Tibial nerve (tissue), 4 donors: ENCODE measurements at regions not wholly inside any gene's neighbourhood (a gene's known extent, or its start where the extent isn't known, plus 50 kb on each side); places are given as distances from the start of the nearest gene placed in this dataset.
"Not testable (repeated sequence)": the region's sequence is repeated elsewhere in the genome, so short reads cannot be mapped to it uniquely, and the experiment has no call there.

Experiments used
- DNase-seq, 2 donors: peaks; one replicate each; pipeline ENCODE4 v3.0.0-alpha.2; 2019; ENCODE audit warnings: low spot score in 2 of 2
- H3K27ac ChIP-seq, 4 donors: fragments of 200-600 bp; sonication (generic) in 3 of 4; one replicate each; pipeline ENCODE4 v1.5.1; 2017 to 2019; ENCODE audit warnings: mild to moderate bottlenecking in 1 of 4
- H3K27me3 ChIP-seq, 2 donors: fragments of 200-600 bp; sonication (generic) in 1 of 2; one replicate each; pipeline versions ENCODE4 v1.5.1 to v1.6.0; 2017 to 2019
- H3K36me3 ChIP-seq, 3 donors: fragments of 200-600 bp; sonication (generic); one replicate each; pipeline ENCODE4 v1.5.1; 2018 to 2019
- H3K4me1 ChIP-seq, 4 donors: fragments of 200-600 bp; sonication (generic) in 3 of 4; one replicate each; pipeline ENCODE4 v1.5.1; 2017 to 2019
- H3K4me3 ChIP-seq, 4 donors: fragments of 200-600 bp; sonication (generic) in 3 of 4; one replicate each; pipeline ENCODE4 v1.5.1; 2017 to 2019; ENCODE audit warnings: mild to moderate bottlenecking in 1 of 4, moderate library complexity in 1 of 4
- H3K9me3 ChIP-seq, 4 donors: fragments of 200-600 bp; sonication (generic) in 3 of 4; one replicate each; pipeline ENCODE4 v1.5.1; 2017 to 2019
- EP300 ChIP-seq, 2 donors: sonication (generic); formaldehyde crosslinking; IDR thresholded peaks; one replicate each; pipeline ENCODE4 v1.6.1; 2017; ENCODE audit warnings: antibody characterized with exemption in 2 of 2, mild to moderate bottlenecking in 1 of 2
- POLR2A ChIP-seq, 2 donors: fragments of 450-650 bp; IDR thresholded peaks; one replicate each; pipeline ENCODE4 v1.6.1; 2017; ENCODE audit warnings: antibody characterized with exemption in 2 of 2, mild to moderate bottlenecking in 2 of 2, moderate library complexity in 2 of 2
- WGBS, 2 donors: methylation state at CpG; one replicate each; pipeline ENCODE4 v1.1.5; 2018; 5-methylcytosine and 5-hydroxymethylcytosine counted together
- TF ChIP-seq, protein P1 (sequence below), 5 experiments: fragments of 200-600 bp in 3 of 5; fragments of 450-650 bp in 2 of 5; sonication (generic) in 3 of 5; IDR thresholded peaks; one replicate each; pipeline ENCODE4 v1.5.1; 2016 to 2019; ENCODE audit warnings: antibody characterized with exemption in 5 of 5, mild to moderate bottlenecking in 3 of 5, moderate library complexity in 2 of 5

DNA sequence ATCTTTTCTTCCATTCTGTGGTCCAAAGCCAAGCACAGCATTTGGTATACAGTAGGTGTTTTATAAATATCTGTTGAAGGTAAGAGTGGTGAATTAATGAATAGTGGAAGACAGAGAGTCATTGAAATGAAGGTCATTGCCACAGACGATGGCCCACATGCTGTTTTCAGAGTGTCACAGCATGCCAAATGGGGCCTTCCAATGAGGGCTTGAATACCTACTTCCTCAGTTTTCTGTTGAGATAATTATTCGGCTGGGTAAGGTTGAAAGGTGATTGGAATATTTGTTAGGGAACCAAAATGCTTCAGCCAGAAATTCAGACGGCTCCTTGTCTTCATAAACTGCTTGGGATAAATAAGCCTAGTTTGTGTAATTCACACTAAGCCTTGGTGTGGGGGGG is 205.3 kb upstream of the TBL1XR1 start:
- Histone ChIP-seq H3K9me3 (no peaks in the 10 kb centered on the region), H3K4me1 (no peaks in the 10 kb centered on the region), H3K27me3 (no peaks in the 10 kb centered on the region), H3K4me3 (no peak overlapping the region), H3K36me3 (no peaks in the 10 kb centered on the region), H3K27ac (no peak overlapping the region)
- TF ChIP-seq EP300 (IDR thresholded peaks at IDR 0.05) (no peak), POLR2A (IDR thresholded peaks at IDR 0.05) (no peak)
- TF ChIP-seq, protein P1, sequence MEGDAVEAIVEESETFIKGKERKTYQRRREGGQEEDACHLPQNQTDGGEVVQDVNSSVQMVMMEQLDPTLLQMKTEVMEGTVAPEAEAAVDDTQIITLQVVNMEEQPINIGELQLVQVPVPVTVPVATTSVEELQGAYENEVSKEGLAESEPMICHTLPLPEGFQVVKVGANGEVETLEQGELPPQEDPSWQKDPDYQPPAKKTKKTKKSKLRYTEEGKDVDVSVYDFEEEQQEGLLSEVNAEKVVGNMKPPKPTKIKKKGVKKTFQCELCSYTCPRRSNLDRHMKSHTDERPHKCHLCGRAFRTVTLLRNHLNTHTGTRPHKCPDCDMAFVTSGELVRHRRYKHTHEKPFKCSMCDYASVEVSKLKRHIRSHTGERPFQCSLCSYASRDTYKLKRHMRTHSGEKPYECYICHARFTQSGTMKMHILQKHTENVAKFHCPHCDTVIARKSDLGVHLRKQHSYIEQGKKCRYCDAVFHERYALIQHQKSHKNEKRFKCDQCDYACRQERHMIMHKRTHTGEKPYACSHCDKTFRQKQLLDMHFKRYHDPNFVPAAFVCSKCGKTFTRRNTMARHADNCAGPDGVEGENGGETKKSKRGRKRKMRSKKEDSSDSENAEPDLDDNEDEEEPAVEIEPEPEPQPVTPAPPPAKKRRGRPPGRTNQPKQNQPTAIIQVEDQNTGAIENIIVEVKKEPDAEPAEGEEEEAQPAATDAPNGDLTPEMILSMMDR (IDR thresholded peaks at IDR 0.05) = no peak
- DNase-seq = no peak
- 68 to 79% methylated on average over 3 of the region's 3 CpGs for WGBS, 2 donors

GRCh38 chr3:177405191-177405672 is 207.9 kb upstream of the TBL1XR1 start:
- WGBS, 2 donors = 86 to 90% methylated on average over 3 of the region's 3 CpGs
- H3K9me3 ChIP-seq = no peaks in the 10 kb centered on the region
- H3K4me1 ChIP-seq = no peaks in the 10 kb centered on the region
- H3K36me3 ChIP-seq = no peaks in the 10 kb centered on the region
- no peak overlapping the region for H3K27ac ChIP-seq
- no peaks in the 10 kb centered on the region for H3K27me3 ChIP-seq
- no peak for DNase-seq
- TF ChIP-seq EP300 (IDR thresholded peaks at IDR 0.05) = no peak
- TF ChIP-seq POLR2A (IDR thresholded peaks at IDR 0.05) = no peak
- TF ChIP-seq, protein P1 (IDR thresholded peaks at IDR 0.05) = no peak
- H3K4me3 ChIP-seq = no peak overlapping the region

GRCh38 chr3:177410730-177411129 is 213.4 kb upstream of the TBL1XR1 start:
- TF ChIP-seq EP300 (IDR thresholded peaks at IDR 0.05) (no peak), POLR2A (IDR thresholded peaks at IDR 0.05) (no peak)
- TF ChIP-seq, protein P1 (IDR thresholded peaks at IDR 0.05) = no peak
- Histone ChIP-seq H3K27me3 (no peaks in the 10 kb centered on the region), H3K9me3 (no peaks in the 10 kb centered on the region), H3K36me3 (no peaks in the 10 kb centered on the region), H3K27ac (no peak overlapping the region), H3K4me1 (peaks cover 0 to 10% (median 2%) of the 10 kb centered on the region in 4 donors), H3K4me3 (no peak overlapping the region)
- 53 to 66% methylated on average over 4 of the region's 4 CpGs for WGBS, 2 donors
- no peak for DNase-seq

- no peaks in the 10 kb centered on the region for H3K36me3 ChIP-seq
- H3K27me3 ChIP-seq = no peaks in the 10 kb centered on the region
- no peak for TF ChIP-seq EP300 (IDR thresholded peaks at IDR 0.05)
- TF ChIP-seq, protein P1 (IDR thresholded peaks at IDR 0.05) = no peak
- TF ChIP-seq POLR2A (IDR thresholded peaks at IDR 0.05) = no peak
- 49 to 51% methylated on average over 3 of the region's 3 CpGs for WGBS, 2 donors
- no peak for DNase-seq
- no peak overlapping the region for H3K4me3 ChIP-seq
- no peaks in the 10 kb centered on the region for H3K9me3 ChIP-seq
- H3K4me1 ChIP-seq = peaks cover 0 to 10% (median 2%) of the 10 kb centered on the region in 4 donors
- no peak overlapping the region for H3K27ac ChIP-seq
Measured at GRCh38 chr3:177411201-177411600, 213.9 kb upstream of the TBL1XR1 start.

DNA sequence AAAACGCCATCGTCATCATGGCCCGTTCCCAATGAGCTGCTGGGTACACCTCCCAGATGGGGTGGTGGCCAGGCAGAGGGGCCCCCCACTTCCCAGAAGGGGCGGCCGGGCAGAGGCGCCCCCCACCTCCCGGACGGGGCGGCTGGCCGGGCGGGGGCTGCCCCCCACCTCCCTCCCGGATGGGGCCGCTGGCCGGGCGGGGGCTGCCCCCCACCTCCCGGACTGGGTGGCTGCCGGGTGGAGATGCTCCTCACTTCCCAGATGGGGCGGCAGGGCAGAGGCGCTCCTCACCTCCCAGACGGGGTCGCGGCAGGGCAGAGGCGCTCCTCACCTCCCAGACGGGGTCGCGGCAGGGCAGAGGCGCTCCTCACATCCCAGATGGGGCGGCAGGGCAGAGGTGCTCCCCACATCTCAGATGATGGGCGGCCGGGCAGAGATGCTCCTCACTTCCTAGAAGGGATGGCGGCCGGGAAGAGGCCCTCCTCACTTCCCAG is 215.4 kb upstream of the TBL1XR1 start:
- not testable (repeated sequence) for DNase-seq, H3K27ac ChIP-seq
- peaks cover 0 to 10% (median 2%) of the 10 kb centered on the region in 4 donors for H3K4me1 ChIP-seq

GRCh38 chr3:177414093-177414492 is 216.8 kb upstream of the TBL1XR1 start:
- peaks cover 0 to 10% (median 2%) of the 10 kb centered on the region in 4 donors for H3K4me1 ChIP-seq
- H3K36me3 ChIP-seq = no peaks in the 10 kb centered on the region
- H3K9me3 ChIP-seq = no peaks in the 10 kb centered on the region
- no peaks in the 10 kb centered on the region for H3K27me3 ChIP-seq
- 90 to 96% methylated on average over 6 of the region's 6 CpGs for WGBS, 2 donors
- H3K4me3 ChIP-seq = no peak overlapping the region
- TF ChIP-seq, protein P1 (IDR thresholded peaks at IDR 0.05) = no peak
- no peak for TF ChIP-seq EP300 (IDR thresholded peaks at IDR 0.05)
- no peak for TF ChIP-seq POLR2A (IDR thresholded peaks at IDR 0.05)
- no peak overlapping the region for H3K27ac ChIP-seq
- no peak for DNase-seq

More for the DNA sequence above, 215.4 kb upstream of the TBL1XR1 start:
- not testable (repeated sequence) for H3K4me3 ChIP-seq, H3K27me3 ChIP-seq, H3K9me3 ChIP-seq, H3K36me3 ChIP-seq
- WGBS, 2 donors = 97 to 99% methylated on average over 24 to 25 of the region's 32 CpGs
